GM21423 (cell line): ENCODE measurements at regions not wholly inside any gene's neighbourhood (a gene's known extent, or its start where the extent isn't known, plus 50 kb on each side); places are given as distances from the start of the nearest gene placed in this dataset.
"Not testable (repeated sequence)": the region's sequence is repeated elsewhere in the genome, so short reads cannot be mapped to it uniquely, and the experiment has no call there.

ENCODE experiments used
- ATAC-seq: cut with Tn5 transposase; IDR thresholded peaks from one replicate; pipeline ENCODE4 v1.9.1; 2021; ENCODE audit warnings: mild to moderate bottlenecking, moderate library complexity; ENCODE audit not compliant: unreplicated experiment

- ATAC-seq = no peak
Measured at GRCh38 chr18:33820517-33821371, 242.7 kb downstream of the ASXL3 start.

DNA sequence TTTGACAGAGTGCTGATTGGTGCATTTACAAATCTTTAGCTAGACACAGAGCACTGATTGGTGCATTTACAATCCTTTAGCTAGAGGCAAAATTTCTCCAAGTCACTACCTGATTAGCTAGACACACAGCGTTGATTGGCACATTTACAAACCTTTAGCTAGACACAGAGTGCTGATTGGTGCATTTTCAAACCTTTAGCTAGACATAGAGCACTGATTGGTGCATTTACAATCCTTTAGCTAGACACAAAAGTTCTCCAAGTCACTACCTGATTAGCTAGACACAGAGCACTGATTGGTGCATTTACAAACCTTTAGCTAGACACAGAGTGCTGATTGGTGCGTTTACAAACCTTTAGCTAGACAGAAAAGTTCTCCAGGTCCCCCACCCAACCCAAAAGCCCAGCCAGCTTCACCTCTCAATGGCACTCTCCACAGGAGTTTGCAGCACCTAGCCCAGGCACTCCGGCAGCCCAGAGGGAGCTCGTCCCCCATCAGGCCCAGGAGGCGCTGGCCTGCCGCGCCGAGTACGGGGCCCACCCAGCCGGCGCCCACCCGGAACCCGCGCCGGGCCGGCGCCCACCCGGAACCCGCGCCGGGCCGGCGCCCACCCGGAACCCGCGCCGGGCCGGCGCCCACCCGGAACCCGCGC, 241.8 kb downstream of the ASXL3 start:
- ATAC-seq = not testable (repeated sequence)

GRCh38 chr18:33818145-33818544, 240.1 kb downstream of the ASXL3 start:
- no peak for ATAC-seq

- no peak for ATAC-seq
Measured at GRCh38 chr18:33817096-33817495, 239.1 kb downstream of the ASXL3 start.

DNA sequence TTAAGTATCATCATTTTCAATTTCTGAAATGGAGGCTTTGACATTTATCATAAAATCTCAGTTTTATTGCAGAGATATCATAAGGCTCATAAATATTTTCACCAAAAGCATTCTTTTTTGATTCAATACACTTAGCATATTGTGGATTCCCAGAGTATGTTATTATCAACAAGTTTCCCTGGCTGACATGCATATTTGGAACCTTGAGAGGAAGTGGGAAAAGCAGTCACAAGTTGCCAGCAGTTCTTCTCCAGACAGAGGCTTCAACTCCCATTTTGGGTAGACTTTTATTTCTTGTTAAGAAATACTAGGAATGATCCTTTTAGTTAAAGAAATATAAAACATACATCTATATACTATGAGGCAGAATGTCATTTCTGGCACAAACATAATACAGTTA, 236.5 kb downstream of the ASXL3 start:
- no peak for ATAC-seq

DNA sequence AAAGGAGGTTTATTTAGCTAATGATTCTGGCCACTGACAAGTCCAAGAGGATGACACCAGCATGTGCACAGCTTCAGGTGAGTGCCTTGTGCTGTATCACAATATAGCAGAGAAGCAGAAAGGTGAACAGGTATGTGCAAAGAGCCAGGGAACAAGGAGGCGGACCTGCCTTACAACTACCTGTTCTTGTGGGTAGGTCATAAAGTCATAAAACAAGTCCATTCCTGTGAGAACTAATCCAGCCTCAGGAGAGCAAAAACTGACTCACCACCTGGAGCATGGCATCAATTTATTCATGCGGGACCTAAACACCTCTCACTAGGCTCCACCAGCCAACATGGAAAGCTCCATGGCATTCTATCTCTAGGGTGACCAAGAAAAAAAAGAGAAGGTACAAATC, 234.2 kb downstream of the ASXL3 start:
- no peak for ATAC-seq

DNA sequence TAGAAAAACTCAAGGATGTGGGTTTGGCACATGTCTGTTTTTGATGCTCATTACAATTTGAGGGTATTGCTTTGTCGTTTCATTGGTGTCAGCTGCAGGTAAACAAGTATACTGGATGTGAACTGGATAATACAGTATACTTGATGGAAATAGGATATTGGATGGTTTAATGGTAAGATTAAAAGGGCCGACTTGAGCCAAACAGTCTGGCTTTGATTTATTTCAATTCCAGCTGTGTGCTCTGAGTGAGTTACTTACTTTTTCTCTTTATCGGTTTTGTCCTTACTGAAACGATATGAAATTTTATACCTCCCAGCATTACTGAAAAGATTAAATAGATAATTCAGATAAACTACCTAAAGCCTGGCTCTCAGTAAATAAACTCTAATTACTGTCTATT, 227.6 kb downstream of the ASXL3 start:
- no peak for ATAC-seq

GRCh38 chr18:33804258-33804657, 226.2 kb downstream of the ASXL3 start:
- no peak for ATAC-seq

DNA sequence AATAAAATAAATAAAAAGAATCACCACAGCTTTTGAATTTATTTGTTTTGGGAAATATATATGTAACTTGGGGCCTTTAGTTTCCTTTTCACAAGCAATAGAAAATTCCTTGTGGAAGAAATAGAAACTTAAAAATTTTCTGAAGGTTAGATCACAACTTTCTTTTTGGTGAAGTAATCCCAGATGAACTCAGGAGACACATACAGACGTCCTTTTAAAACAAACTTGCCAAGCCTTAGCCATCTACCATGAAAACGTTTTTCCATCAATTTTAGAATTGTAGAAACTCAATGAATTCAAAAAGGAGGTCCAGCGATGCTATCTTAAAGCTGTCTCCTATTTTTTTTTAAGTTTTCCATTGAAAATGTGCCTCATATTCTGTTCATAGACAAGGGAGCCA, 225.6 kb downstream of the ASXL3 start:
- ATAC-seq = no peak

DNA sequence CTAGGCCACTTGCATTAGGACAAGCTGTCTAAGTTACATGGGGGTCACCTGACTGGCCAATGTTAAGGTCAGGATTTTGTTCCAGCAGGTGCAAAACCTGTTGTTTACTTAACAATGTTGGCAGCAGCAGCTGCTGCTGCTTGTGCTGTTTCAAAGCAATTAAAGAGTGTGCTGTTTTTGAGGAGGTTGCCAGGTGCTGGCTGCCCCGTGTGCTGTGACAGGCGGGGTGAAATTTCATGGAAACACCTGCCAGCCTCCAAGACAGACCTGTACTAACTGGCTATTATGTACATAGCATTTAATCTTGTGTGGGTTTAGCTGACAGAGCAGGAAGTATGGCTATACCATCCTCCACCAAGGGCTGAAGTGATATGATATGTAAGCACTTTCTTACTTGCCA, 224.9 kb downstream of the ASXL3 start:
- ATAC-seq = no peak
